MCF 10A (cell line): ENCODE measurements at regions not wholly inside any gene's neighbourhood (a gene's known extent, or its start where the extent isn't known, plus 50 kb on each side); places are given as distances from the start of the nearest gene placed in this dataset.

ENCODE experiments used
- BruUV-seq: library from RNA; stranded (reverse); fragments of 400-500 nt; replicated peaks from 2 replicates; lab custom pipeline; 2021; lab: Mats Ljungman, UMichigan
- CTCF ChIA-PET: fragments of 300-600 bp; sonication (Branson Sonifier 250); formaldehyde crosslinking; extraction: SDS; loops from one replicate; lab custom pipeline; 2021; ENCODE audit warnings: antibody characterized with exemption, inconsistent platforms; lab: Yijun Ruan, JAX
- POLR2A ChIA-PET: fragments of 300-600, 350-650 bp; sonication (Branson Sonifier 250); formaldehyde crosslinking; extraction: SDS; loops from one replicate; lab custom pipeline; 2020; ENCODE audit warnings: antibody characterized with exemption, inconsistent platforms; lab: Yijun Ruan, JAX
- DNase-seq: peaks from one replicate; pipeline ENCODE4 v3.0.0-alpha.2; 2018; ENCODE audit not compliant: unreplicated experiment
- H3K27ac Mint-ChIP-seq: one replicate; pipeline ENCODE4 v1.8.0; 2022; ENCODE audit warnings: mild to moderate bottlenecking, low read depth, mixed read lengths; ENCODE audit not compliant: unreplicated experiment
- H3K27me3 Mint-ChIP-seq: one replicate; pipeline ENCODE4 v1.8.0; 2022; ENCODE audit warnings: mixed read lengths; ENCODE audit not compliant: insufficient read depth, unreplicated experiment
- H3K36me3 Mint-ChIP-seq: one replicate; pipeline ENCODE4 v1.8.0; 2022; ENCODE audit warnings: mild to moderate bottlenecking, moderate library complexity, mixed read lengths; ENCODE audit not compliant: insufficient read depth, unreplicated experiment
- H3K4me1 Mint-ChIP-seq: one replicate; pipeline ENCODE4 v1.8.0; 2022; ENCODE audit warnings: mixed read lengths; ENCODE audit not compliant: insufficient read depth, unreplicated experiment
- H3K4me3 Mint-ChIP-seq: one replicate; pipeline ENCODE4 v1.8.0; 2022; ENCODE audit warnings: mild to moderate bottlenecking, moderate library complexity, mixed read lengths; ENCODE audit not compliant: unreplicated experiment
- H3K9me3 Mint-ChIP-seq: one replicate; pipeline ENCODE4 v1.8.0; 2022; ENCODE audit warnings: mixed read lengths; ENCODE audit not compliant: unreplicated experiment
- intact Hi-C: fragments of 100-400 bp; cut with micrococcal nuclease; formaldehyde crosslinking; loops from 2 replicates; pipeline ENCODE4 v1.14.1; 2022
- TF ChIP-seq, protein P1 (sequence below): fragments of 200-600 bp; IDR thresholded peaks from one replicate; pipeline ENCODE4 v1.8.0; 2022; ENCODE audit warnings: antibody characterized with exemption, mild to moderate bottlenecking; ENCODE audit not compliant: unreplicated experiment

DNA sequence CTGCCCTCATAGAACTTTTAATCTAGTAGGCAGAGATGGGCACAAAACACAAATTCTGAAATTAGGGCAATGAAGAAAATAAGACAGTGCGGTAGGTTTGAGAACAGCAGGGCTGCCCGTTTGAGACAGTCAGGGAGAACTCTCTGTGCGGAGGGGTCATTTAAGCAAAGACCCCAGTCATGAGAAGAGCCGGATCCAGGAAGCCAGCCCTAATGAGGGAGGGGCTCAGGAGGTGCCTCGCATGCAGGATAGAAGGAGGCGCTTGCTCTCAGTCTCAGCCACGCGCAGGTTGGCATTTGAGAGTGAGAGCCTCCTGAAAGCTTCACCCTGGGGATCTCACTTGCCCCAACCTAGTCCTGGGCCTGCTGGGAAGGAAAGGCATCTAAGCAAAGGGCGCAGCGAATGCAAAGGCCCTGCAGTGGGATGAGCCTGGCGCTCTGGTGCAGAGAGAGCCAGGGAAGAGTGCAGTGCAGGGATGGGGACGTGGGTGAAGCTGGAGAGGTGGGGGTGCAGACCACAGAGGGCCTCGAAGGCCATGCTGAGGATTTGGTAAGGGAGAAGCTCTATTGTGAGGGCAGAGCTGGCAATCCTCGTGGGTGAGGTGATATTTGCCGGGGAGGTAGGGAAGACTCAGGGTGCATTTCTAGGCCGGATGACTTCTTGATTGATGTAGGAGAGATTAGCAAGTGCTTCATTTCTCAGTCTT lies 130.0 kb upstream of the PTPN1 start:
- DNase-seq: no peak
- Mint-ChIP-seq H3K36me3 (no peaks in the 10 kb centered on the region), H3K9me3 (peaks cover 5% of the 10 kb centered on the region), H3K27me3 (no peaks in the 10 kb centered on the region), H3K27ac (no peak overlapping the region), H3K4me1 (peaks cover 44% of the 10 kb centered on the region), H3K4me3 (no peak overlapping the region)
- ChIA-PET CTCF (interaction anchor here (0.6 to 1.1 kb wide), 7 partner anchors 9 to 159 kb away, joined by 3 to 5 read pairs (median 4); no protein-coding TSS in a partner anchor), POLR2A (interaction anchor here (1.0 to 2.0 kb wide), 2 partner anchors 46 to 58 kb away, joined by 3 to 5 read pairs; no protein-coding TSS in a partner anchor)
- intact Hi-C loops: loop anchor here (1.0 to 5.0 kb wide), 4 partner anchors 48 to 113 kb away; no protein-coding TSS in a partner anchor
- TF ChIP-seq, protein P1, sequence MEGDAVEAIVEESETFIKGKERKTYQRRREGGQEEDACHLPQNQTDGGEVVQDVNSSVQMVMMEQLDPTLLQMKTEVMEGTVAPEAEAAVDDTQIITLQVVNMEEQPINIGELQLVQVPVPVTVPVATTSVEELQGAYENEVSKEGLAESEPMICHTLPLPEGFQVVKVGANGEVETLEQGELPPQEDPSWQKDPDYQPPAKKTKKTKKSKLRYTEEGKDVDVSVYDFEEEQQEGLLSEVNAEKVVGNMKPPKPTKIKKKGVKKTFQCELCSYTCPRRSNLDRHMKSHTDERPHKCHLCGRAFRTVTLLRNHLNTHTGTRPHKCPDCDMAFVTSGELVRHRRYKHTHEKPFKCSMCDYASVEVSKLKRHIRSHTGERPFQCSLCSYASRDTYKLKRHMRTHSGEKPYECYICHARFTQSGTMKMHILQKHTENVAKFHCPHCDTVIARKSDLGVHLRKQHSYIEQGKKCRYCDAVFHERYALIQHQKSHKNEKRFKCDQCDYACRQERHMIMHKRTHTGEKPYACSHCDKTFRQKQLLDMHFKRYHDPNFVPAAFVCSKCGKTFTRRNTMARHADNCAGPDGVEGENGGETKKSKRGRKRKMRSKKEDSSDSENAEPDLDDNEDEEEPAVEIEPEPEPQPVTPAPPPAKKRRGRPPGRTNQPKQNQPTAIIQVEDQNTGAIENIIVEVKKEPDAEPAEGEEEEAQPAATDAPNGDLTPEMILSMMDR: no peak
- BruUV-seq: no TSS peak

DNA sequence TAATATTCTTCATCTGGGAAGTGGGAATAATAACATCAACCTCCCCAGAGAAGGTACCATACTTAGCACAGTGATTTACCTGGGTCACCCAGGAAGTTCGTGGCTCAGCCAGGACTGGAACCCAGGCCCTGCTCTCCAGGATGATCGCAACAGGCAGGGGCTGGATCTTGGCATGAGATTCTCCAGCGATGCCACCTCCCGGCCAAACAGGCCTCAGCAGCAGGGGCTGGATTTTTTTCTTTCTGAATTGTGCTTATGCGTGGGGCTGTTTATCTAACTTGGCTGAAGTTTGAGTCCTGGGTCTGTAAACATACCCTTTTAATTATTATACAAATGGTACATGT lies 129.5 kb upstream of the PTPN1 start:
- H3K9me3 Mint-ChIP-seq: peaks cover 5% of the 10 kb centered on the region
- no peak overlapping the region for H3K27ac Mint-ChIP-seq
- TF ChIP-seq, protein P1: peak; percentile 52
- intact Hi-C loops: loop anchor here (1.0 to 5.0 kb wide), 2 partner anchors 82 to 101 kb away; no protein-coding TSS in a partner anchor
- no peaks in the 10 kb centered on the region for H3K36me3 Mint-ChIP-seq
- H3K4me3 Mint-ChIP-seq: no peak overlapping the region
- no TSS peak for BruUV-seq
- ChIA-PET POLR2A (interaction anchor here (2.0 to 2.4 kb wide), 2 partner anchors 15 to 47 kb away, joined by 5 to 6 read pairs; no protein-coding TSS in a partner anchor), CTCF (interaction anchor here (0.7 to 1.1 kb wide), 4 partner anchors 15 to 113 kb away, joined by 3 to 4 read pairs (median 3); no protein-coding TSS in a partner anchor)
- H3K4me1 Mint-ChIP-seq: peaks cover 44% of the 10 kb centered on the region
- peak; percentile 59 for DNase-seq
- H3K27me3 Mint-ChIP-seq: no peaks in the 10 kb centered on the region

DNA sequence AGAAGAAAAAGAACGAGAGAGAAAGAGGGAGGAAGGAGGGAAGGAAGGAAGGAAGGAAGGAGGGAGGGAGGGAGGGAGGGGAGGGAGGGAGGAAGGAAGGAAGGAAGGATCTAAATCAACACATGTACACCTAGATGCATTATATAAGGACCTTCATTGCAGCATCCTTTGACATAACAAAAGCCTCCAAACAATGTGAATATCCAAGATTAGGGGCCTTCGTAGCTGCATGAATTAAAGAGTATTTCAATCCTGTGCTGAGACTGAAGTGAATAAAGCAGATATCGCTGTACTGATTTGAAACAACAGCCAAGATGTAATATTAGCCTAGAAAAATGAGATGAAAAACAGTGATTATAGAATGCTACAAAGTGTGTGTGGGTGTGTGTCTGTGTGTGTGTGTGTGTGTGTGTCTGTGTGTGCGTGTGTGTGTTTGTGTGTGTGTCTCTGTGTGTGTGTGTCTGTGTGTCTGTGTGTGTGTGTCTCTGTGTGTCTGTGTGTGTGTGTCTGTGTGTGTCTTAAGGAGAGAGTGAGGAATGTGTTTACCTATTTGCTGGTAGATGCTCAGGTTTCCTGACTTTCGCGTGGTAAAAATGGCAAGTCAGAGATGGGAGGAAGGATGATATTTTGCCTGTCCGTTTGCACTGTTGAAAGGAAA lies 129.0 kb upstream of the PTPN1 start:
- H3K27ac Mint-ChIP-seq: no peak overlapping the region
- intact Hi-C loops: loop anchor here (5.0 kb wide), 1 partner anchor 81 kb away; no protein-coding TSS in a partner anchor
- BruUV-seq: no TSS peak
- POLR2A ChIA-PET: interaction anchor here (1.6 to 2.4 kb wide), 2 partner anchors 14 to 32 kb away, joined by 4 to 6 read pairs; no protein-coding TSS in a partner anchor
- CTCF ChIA-PET: interaction anchor here (0.6 to 1.2 kb wide), 4 partner anchors 14 to 316 kb away, joined by 3 read pairs; no protein-coding TSS in a partner anchor
- peaks cover 44% of the 10 kb centered on the region for H3K4me1 Mint-ChIP-seq
- H3K36me3 Mint-ChIP-seq: no peaks in the 10 kb centered on the region
- TF ChIP-seq, protein P1: no peak
- DNase-seq: no peak
- H3K9me3 Mint-ChIP-seq: peaks cover 5% of the 10 kb centered on the region
- no peak overlapping the region for H3K4me3 Mint-ChIP-seq
- H3K27me3 Mint-ChIP-seq: no peaks in the 10 kb centered on the region
